ENCODE measurements at regions not wholly inside any gene's neighbourhood (a gene's known extent, or its start where the extent isn't known, plus 50 kb on each side); places are given as distances from the start of the nearest gene placed in this dataset.

DNA sequence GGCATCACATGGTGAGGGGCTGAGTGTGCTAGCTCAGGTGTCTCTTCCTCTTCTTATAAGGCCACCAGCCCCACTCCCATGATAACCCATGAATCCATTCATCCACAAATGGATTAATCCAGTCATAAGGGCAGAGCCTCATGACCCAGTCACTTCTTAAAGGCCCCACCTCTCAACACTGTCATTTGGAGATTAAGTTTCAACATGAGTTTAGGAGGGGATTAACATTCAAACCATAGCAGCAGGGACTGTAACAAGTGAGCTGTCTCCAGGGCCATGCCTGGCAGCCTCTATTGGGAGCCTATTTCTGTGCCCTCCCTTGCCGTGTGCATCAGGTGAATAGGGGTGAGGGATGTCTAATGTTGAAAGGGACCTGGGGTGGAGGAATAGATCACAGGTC lies 77.5 kb downstream of the CHRD start:
- TF ChIP-seq, protein P1, sequence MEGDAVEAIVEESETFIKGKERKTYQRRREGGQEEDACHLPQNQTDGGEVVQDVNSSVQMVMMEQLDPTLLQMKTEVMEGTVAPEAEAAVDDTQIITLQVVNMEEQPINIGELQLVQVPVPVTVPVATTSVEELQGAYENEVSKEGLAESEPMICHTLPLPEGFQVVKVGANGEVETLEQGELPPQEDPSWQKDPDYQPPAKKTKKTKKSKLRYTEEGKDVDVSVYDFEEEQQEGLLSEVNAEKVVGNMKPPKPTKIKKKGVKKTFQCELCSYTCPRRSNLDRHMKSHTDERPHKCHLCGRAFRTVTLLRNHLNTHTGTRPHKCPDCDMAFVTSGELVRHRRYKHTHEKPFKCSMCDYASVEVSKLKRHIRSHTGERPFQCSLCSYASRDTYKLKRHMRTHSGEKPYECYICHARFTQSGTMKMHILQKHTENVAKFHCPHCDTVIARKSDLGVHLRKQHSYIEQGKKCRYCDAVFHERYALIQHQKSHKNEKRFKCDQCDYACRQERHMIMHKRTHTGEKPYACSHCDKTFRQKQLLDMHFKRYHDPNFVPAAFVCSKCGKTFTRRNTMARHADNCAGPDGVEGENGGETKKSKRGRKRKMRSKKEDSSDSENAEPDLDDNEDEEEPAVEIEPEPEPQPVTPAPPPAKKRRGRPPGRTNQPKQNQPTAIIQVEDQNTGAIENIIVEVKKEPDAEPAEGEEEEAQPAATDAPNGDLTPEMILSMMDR (IDR thresholded peaks at IDR 0.05), result no peak
- no peak for TF ChIP-seq ZFX (IDR thresholded peaks at IDR 0.05; ENCODE audit: borderline replicate concordance)

Measured in 22Rv1 (cell line).